IPS DF 6.9 (cell line): ENCODE measurements at regions not wholly inside any gene's neighbourhood (a gene's known extent, or its start where the extent isn't known, plus 50 kb on each side); places are given as distances from the start of the nearest gene placed in this dataset.
A peak's percentile ranks its signal among the peaks of the same experiment; 100 is the strongest.
"Not testable (repeated sequence)": the region's sequence is repeated elsewhere in the genome, so short reads cannot be mapped to it uniquely, and the experiment has no call there.

Experiments used
- DNase-seq: peaks from one replicate; pipeline ENCODE4 v3.0.0-alpha.2; 2013; ENCODE audit warnings: low read depth, low spot score
- H3K27ac ChIP-seq: one replicate; pipeline ENCODE4 v1.5.1; 2013; ENCODE audit warnings: low read length, control low read depth
- H3K27me3 ChIP-seq: 2 replicates; pipeline ENCODE4 v1.6.1; 2013; ENCODE audit warnings: mild to moderate bottlenecking, low read length; ENCODE audit not compliant: control insufficient read depth, insufficient read depth
- H3K36me3 ChIP-seq: 2 replicates; pipeline ENCODE4 v1.6.1; 2013; ENCODE audit warnings: low read length; ENCODE audit not compliant: control insufficient read depth, insufficient read depth
- H3K4me1 ChIP-seq: 2 replicates; pipeline ENCODE4 v1.6.1; 2013; ENCODE audit warnings: low read length; ENCODE audit not compliant: control insufficient read depth, insufficient read depth
- H3K4me3 ChIP-seq: 2 replicates; pipeline ENCODE4 v1.5.1; 2013; ENCODE audit warnings: mild to moderate bottlenecking, low read length
- H3K9me3 ChIP-seq: 2 replicates; pipeline ENCODE4 v1.6.1; 2013; ENCODE audit warnings: low read length, inconsistent platforms; ENCODE audit not compliant: control insufficient read depth, insufficient read depth
- WGBS: extraction: QIAGEN DNeasy Blood & Tissue Kit; methylation state at CpG from one replicate; pipeline ENCODE4 v1.1.7; 2013; ENCODE audit warnings: mixed read lengths, missing lambda C conversion rate; ENCODE audit not compliant: insufficient read length, insufficient coverage; 5-methylcytosine and 5-hydroxymethylcytosine counted together

GRCh38 chrX:140447150-140447549, 57.7 kb downstream of the SOX3 start:
- no peaks in the 10 kb centered on the region for H3K4me1 ChIP-seq
- no peaks in the 10 kb centered on the region for H3K36me3 ChIP-seq
- H3K27me3 ChIP-seq: no peaks in the 10 kb centered on the region
- no peak overlapping the region for H3K4me3 ChIP-seq
- WGBS: no CpG with 5 or more reads among the region's 1 CpG
- no peaks in the 10 kb centered on the region for H3K9me3 ChIP-seq
- H3K27ac ChIP-seq: no peak overlapping the region
- DNase-seq: no peak

- no peaks in the 10 kb centered on the region for H3K36me3 ChIP-seq
- H3K27me3 ChIP-seq: no peaks in the 10 kb centered on the region
- H3K4me1 ChIP-seq: peaks cover 1% of the 10 kb centered on the region; the same call in 1 of the 2 replicates
- H3K27ac ChIP-seq: no peak overlapping the region
- no CpG with 5 or more reads among the region's 8 CpGs for WGBS
- DNase-seq: no peak
- H3K4me3 ChIP-seq: no peak overlapping the region
- H3K9me3 ChIP-seq: no peaks in the 10 kb centered on the region
Observed at GRCh38 chrX:140440876-140441275, 64.0 kb downstream of the SOX3 start.

- DNase-seq: peak; percentile 11
- Histone ChIP-seq H3K27ac (no peak overlapping the region), H3K27me3 (no peaks in the 10 kb centered on the region), H3K4me1 (peaks cover 1% of the 10 kb centered on the region; the same call in 1 of the 2 replicates), H3K36me3 (no peaks in the 10 kb centered on the region), H3K9me3 (no peaks in the 10 kb centered on the region), H3K4me3 (peak overlapping the region; percentile 32; the same call in 1 of the 2 replicates)
- no CpG with 5 or more reads among the region's 35 CpGs for WGBS
Observed at GRCh38 chrX:140439476-140439875, 65.4 kb downstream of the SOX3 start.

GRCh38 chrX:140434347-140434746, 70.5 kb downstream of the SOX3 start:
- no peaks in the 10 kb centered on the region for H3K9me3 ChIP-seq
- no peaks in the 10 kb centered on the region for H3K27me3 ChIP-seq
- no peaks in the 10 kb centered on the region for H3K4me1 ChIP-seq
- H3K4me3 ChIP-seq: no peak overlapping the region
- H3K36me3 ChIP-seq: no peaks in the 10 kb centered on the region
- DNase-seq: no peak
- no CpG with 5 or more reads among the region's 2 CpGs for WGBS
- no peak overlapping the region for H3K27ac ChIP-seq

GRCh38 chrX:140433582-140433981, 71.3 kb downstream of the SOX3 start:
- no peaks in the 10 kb centered on the region for H3K9me3 ChIP-seq
- no peaks in the 10 kb centered on the region for H3K4me1 ChIP-seq
- H3K36me3 ChIP-seq: no peaks in the 10 kb centered on the region
- no peak overlapping the region for H3K27ac ChIP-seq
- no CpG with 5 or more reads among the region's 4 CpGs for WGBS
- no peaks in the 10 kb centered on the region for H3K27me3 ChIP-seq
- no peak overlapping the region for H3K4me3 ChIP-seq
- no peak for DNase-seq

- no peaks in the 10 kb centered on the region for H3K27me3 ChIP-seq
- no peak for DNase-seq
- no peaks in the 10 kb centered on the region for H3K36me3 ChIP-seq
- H3K27ac ChIP-seq: no peak overlapping the region
- no peaks in the 10 kb centered on the region for H3K9me3 ChIP-seq
- H3K4me3 ChIP-seq: no peak overlapping the region
- no CpG with 5 or more reads among the region's 4 CpGs for WGBS
- H3K4me1 ChIP-seq: no peaks in the 10 kb centered on the region
Observed at GRCh38 chrX:140432346-140433175, 72.3 kb downstream of the SOX3 start.

GRCh38 chrX:140431521-140431920, 73.3 kb downstream of the SOX3 start:
- H3K27me3 ChIP-seq: no peaks in the 10 kb centered on the region
- no peak overlapping the region for H3K27ac ChIP-seq
- no peaks in the 10 kb centered on the region for H3K9me3 ChIP-seq
- no peak for DNase-seq
- H3K4me3 ChIP-seq: no peak overlapping the region
- no CpG with 5 or more reads among the region's 5 CpGs for WGBS
- no peaks in the 10 kb centered on the region for H3K4me1 ChIP-seq
- H3K36me3 ChIP-seq: no peaks in the 10 kb centered on the region

- no peaks in the 10 kb centered on the region for H3K9me3 ChIP-seq
- no peaks in the 10 kb centered on the region for H3K36me3 ChIP-seq
- H3K27ac ChIP-seq: no peak overlapping the region
- no CpG with 5 or more reads among the region's 4 CpGs for WGBS
- H3K27me3 ChIP-seq: no peaks in the 10 kb centered on the region
- no peak overlapping the region for H3K4me3 ChIP-seq
- no peaks in the 10 kb centered on the region for H3K4me1 ChIP-seq
- DNase-seq: no peak
Observed at GRCh38 chrX:140425712-140426395, 79.0 kb downstream of the SOX3 start.

- Histone ChIP-seq H3K27me3 (no peaks in the 10 kb centered on the region), H3K36me3 (no peaks in the 10 kb centered on the region), H3K4me3 (no peak overlapping the region), H3K9me3 (no peaks in the 10 kb centered on the region), H3K27ac (no peak overlapping the region), H3K4me1 (no peaks in the 10 kb centered on the region)
- no peak for DNase-seq
Observed at GRCh38 chrX:140422501-140422900, 82.4 kb downstream of the SOX3 start.

- not testable (repeated sequence) for H3K9me3 ChIP-seq, DNase-seq, H3K4me3 ChIP-seq, H3K36me3 ChIP-seq, H3K27ac ChIP-seq, H3K27me3 ChIP-seq, H3K4me1 ChIP-seq
- WGBS: no CpG with 5 or more reads among the region's 1 CpG
Observed at GRCh38 chrX:140402131-140402530, 102.7 kb downstream of the SOX3 start.

- DNase-seq, H3K9me3 ChIP-seq, H3K27me3 ChIP-seq, H3K4me3 ChIP-seq, H3K4me1 ChIP-seq, H3K27ac ChIP-seq, H3K36me3 ChIP-seq: not testable (repeated sequence)
Observed at GRCh38 chrX:140396326-140396725, 108.5 kb downstream of the SOX3 start.
